ENCODE measurements at regions not wholly inside any gene's neighbourhood (a gene's known extent, or its start where the extent isn't known, plus 50 kb on each side); places are given as distances from the start of the nearest gene placed in this dataset.

GRCh38 chr4:158996669-158997074 is 106.2 kb upstream of the RAPGEF2 start:
- TF ChIP-seq CTCF (IDR thresholded peaks at IDR 0.05; ENCODE audit: control insufficient read depth, extremely low read depth, insufficient read depth), result no peak
- no peak overlapping the region for H3K4me3 ChIP-seq (ENCODE audit: low read depth, low read length)
- peak; percentile 23 for DNase-seq (ENCODE audit: low read depth)

GRCh38 chr4:158997660-158998349 is 105.1 kb upstream of the RAPGEF2 start:
- peak; percentile 67 for DNase-seq (ENCODE audit: low read depth)
- H3K4me3 ChIP-seq (ENCODE audit: low read depth, low read length), result no peak overlapping the region
- TF ChIP-seq CTCF (IDR thresholded peaks at IDR 0.05; ENCODE audit: control insufficient read depth, extremely low read depth, insufficient read depth), result no peak

GRCh38 chr4:158998624-158999023 is 104.3 kb upstream of the RAPGEF2 start:
- DNase-seq (ENCODE audit: low read depth), result no peak
- no peak overlapping the region for H3K4me3 ChIP-seq (ENCODE audit: low read depth, low read length)
- no peak for TF ChIP-seq CTCF (IDR thresholded peaks at IDR 0.05; ENCODE audit: control insufficient read depth, extremely low read depth, insufficient read depth)

- DNase-seq (ENCODE audit: low read depth), result no peak
- no peak overlapping the region for H3K4me3 ChIP-seq (ENCODE audit: low read depth, low read length)
- no peak for TF ChIP-seq CTCF (IDR thresholded peaks at IDR 0.05; ENCODE audit: control insufficient read depth, extremely low read depth, insufficient read depth)
Measured at GRCh38 chr4:158999166-158999682, 103.7 kb upstream of the RAPGEF2 start.

- no peak for DNase-seq (ENCODE audit: low read depth)
- no peak overlapping the region for H3K4me3 ChIP-seq (ENCODE audit: low read depth, low read length)
- no peak for TF ChIP-seq CTCF (IDR thresholded peaks at IDR 0.05; ENCODE audit: control insufficient read depth, extremely low read depth, insufficient read depth)
Measured at GRCh38 chr4:158999849-159000248, 103.0 kb upstream of the RAPGEF2 start.

- TF ChIP-seq CTCF (IDR thresholded peaks at IDR 0.05; ENCODE audit: control insufficient read depth, extremely low read depth, insufficient read depth), result no peak
- no peak overlapping the region for H3K4me3 ChIP-seq (ENCODE audit: low read depth, low read length)
- DNase-seq (ENCODE audit: low read depth), result no peak
Measured at GRCh38 chr4:159002950-159003349, 99.9 kb upstream of the RAPGEF2 start.

All from LNCaP clone FGC (cell line).